HG03460 (cell line): ENCODE measurements at regions not wholly inside any gene's neighbourhood (a gene's known extent, or its start where the extent isn't known, plus 50 kb on each side); places are given as distances from the start of the nearest gene placed in this dataset.

Experiments
- ATAC-seq: cut with Tn5 transposase; IDR thresholded peaks from one replicate; pipeline ENCODE4 v1.9.1; 2021; ENCODE audit not compliant: unreplicated experiment

DNA sequence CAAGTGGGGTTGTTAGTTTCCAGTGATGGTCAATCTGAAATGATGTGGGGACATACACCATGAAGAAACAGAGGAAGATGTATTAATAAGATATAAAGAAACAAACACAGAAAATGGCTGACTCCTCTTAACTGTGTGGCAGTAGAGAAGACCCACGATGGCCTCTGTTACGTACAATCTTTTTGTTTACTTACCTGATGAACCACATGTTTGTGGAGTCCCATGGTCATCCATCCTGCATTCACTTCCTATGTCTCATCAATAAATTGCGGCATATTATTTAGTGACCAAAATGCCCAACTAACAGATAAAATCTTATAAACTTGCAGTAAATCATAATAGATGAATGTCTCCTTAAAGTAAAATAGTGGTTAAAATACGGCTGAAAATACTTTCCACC, 740.1 kb upstream of the LINC00305 start:
- ATAC-seq = no peak

DNA sequence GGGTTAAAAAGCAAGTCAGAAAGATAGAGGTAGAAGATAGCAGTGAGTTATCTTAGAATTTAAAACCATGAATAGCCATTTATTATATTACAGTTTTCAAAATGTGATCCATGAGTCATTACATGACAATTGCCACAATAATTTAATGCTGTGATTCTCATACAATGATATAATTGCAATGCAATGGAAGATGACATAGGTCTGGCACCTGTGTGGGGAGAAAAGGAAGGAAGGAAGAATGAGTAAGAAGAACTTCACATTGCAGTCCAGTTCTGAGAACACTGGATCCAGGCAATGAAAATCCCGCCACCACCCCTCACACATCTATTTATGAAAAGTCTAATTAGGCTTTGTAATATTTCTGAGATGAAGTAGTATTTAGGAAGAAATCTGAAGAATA, 738.1 kb upstream of the LINC00305 start:
- ATAC-seq = no peak

DNA sequence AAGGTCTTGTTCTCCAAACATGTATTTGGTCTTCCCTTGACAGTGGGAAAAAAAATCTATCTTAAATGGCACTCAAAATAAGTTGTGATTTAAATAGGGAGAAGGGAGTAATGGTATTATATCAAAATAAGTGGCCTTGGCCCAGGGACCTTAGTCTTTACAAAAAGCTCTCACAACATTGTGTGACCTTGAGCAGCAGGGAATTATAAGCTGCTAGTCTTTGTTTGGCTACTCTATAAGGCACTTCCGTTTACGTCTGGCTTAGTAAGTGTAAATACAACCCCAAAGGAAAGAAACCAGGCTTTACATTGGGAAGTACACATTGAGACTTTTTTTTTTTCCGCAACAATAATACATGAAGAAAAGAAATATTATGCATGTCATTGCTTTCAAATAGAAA, 734.0 kb upstream of the LINC00305 start:
- ATAC-seq = no peak

- ATAC-seq = no peak
Measured at GRCh38 chr18:64876833-64877232, 727.9 kb upstream of the LINC00305 start.

- ATAC-seq = no peak
Measured at GRCh38 chr18:64872710-64873458, 724.0 kb upstream of the LINC00305 start.

DNA sequence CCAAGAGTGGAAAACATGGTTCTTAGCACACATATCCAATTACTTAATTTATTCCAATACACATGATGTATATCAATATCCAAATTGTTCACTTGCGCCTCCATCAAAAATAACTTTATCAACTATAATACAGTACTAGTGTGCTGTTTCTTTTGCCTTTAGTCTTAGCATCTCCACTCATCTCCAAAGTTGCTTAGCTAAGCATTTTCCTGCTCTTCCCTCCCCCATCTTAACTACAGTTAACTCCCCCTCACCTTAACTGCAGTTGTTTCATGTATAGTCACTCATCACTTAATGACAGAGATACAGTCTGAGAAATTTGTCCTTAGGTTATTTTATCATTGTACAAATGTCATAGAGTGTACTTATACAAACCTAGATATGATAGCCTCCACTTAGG, 705.2 kb upstream of the LINC00305 start:
- no peak for ATAC-seq

GRCh38 chr18:64852281-64852680, 703.4 kb upstream of the LINC00305 start:
- no peak for ATAC-seq

- no peak for ATAC-seq
Measured at GRCh38 chr18:64851726-64852125, 702.8 kb upstream of the LINC00305 start.

DNA sequence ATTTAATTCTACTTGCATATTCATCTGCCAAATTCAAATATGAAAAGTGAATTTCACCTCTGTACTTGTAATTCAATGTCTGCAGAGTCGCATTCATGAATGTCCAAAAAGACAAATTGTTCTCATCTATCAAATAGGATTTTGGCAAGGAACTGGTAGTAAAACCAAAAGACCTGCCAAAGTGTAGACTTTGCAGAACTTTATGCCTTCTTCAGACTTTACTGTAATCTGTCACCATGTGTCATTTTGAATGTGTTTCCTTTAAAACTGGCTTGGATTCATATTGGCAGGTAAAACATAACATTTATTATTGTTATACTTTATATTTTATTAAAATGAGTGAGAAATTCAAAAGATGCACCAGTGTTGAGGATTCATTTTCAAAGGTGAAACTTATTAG, 701.9 kb upstream of the LINC00305 start:
- no peak for ATAC-seq

DNA sequence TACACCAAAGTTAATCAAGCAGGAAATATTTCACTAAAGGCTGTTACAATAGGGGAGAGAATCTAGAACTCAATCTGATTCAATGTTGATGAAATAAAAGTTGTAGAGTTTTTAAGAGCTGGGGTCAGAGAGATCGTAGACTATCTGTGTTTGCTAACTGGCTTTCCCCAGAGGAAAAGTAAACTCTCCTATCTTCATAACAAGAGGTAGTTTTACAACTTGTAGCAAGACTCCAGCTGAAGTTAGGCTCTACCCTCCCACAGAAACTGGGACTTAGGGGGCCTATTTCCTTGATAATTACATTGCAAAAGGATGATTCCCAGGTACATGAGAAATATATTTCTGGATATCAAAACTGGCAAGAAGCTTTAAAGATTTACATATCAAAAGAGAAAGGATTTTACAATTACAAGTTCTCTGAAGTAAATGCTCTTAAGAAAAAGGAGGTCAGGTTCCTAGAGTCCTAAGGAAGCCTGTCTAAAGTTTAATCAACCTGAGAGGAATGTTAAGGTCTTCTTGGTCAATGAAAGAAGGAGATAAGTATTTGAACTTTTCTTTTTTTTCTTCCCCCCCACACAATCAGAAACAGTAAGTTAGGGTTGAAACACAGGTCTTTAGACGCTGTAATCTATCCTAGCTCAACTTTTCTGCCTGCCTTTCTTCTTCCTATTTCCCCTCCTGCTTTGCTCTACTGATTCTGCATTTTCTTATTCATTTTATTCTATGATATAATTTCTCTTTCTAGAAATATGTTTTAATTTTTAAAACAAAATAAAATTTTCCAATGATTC, 692.2 kb upstream of the LINC00305 start:
- no peak for ATAC-seq

GRCh38 chr18:64810354-64810753, 661.5 kb upstream of the LINC00305 start:
- ATAC-seq = no peak

DNA sequence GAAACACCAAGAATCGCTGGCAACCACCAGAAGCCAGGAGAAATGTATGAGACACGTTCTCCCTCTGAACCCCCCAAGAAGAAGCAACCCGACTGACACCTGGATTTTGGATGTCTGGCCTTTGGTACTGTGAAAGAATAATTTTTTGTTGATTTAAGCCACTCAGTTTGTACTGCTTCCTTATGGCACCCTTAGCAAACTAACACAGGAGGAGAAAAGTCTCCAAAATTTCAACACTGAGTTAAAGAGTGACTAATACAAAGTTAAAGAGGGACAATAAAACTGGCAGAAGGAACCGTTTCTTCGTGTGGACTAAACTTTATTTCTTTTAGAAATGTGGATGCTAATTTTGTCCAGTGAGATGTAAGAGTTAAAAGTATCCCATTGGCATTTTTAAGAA, 660.9 kb upstream of the LINC00305 start:
- ATAC-seq = no peak

- no peak for ATAC-seq
Measured at GRCh38 chr18:64807560-64807959, 658.7 kb upstream of the LINC00305 start.

DNA sequence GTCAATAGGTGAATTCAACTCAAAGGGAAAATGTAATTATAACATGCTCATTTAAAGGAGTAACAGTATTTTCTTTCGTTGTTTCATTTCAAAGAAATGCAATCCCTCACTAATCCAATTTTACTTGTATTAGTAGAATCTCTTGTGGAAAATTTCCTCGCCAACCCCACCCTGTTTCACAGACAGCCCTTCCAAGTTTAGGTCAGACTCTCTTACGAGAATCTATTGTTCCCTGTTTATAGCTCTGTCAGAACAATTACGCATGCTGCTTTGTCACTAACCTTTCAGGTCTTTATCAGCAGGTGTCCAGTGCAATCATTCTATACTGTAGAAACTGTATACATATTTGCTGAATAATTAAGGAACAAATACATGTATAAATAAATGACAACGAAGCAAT, 657.8 kb upstream of the LINC00305 start:
- ATAC-seq = no peak

DNA sequence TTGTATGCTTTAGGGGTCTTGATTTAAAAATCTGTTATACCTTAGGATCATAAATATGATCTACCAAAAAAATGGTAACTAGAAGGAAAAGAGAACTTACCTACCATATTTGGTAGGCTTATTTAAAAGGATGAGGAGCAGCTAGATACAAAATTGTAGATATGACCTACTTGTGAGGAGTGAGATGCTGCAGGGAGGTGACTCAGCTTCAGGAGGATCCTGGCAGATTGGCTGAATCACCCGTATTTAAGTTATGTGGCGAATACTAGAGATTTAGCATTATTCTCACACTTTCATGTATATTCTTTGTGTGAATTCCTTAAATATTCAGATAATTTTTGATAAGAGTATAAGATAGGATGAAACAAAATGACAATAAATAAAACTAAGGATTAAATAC, 657.3 kb upstream of the LINC00305 start:
- no peak for ATAC-seq

GRCh38 chr18:64803471-64803870, 654.6 kb upstream of the LINC00305 start:
- no peak for ATAC-seq

DNA sequence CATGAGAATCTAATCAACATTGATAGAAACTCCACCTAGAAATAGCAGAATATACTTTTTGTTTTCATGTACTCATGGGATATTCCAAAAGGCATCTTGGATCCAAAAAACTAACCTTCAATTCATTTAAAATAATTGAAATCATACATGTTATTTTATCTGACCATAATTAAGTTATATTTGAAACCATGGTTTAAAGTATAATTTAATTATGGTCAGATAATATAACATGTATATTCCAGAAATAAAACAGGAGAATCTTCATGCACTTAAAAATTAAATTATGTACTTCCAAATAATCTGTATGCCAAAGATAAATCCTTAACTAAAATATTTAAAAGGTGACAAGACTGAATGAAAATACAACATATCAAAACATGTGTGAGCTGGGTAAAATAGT, 651.3 kb upstream of the LINC00305 start:
- ATAC-seq = no peak

- ATAC-seq = no peak
Measured at GRCh38 chr18:64799376-64799775, 650.5 kb upstream of the LINC00305 start.

GRCh38 chr18:64791236-64791635, 642.3 kb upstream of the LINC00305 start:
- no peak for ATAC-seq

DNA sequence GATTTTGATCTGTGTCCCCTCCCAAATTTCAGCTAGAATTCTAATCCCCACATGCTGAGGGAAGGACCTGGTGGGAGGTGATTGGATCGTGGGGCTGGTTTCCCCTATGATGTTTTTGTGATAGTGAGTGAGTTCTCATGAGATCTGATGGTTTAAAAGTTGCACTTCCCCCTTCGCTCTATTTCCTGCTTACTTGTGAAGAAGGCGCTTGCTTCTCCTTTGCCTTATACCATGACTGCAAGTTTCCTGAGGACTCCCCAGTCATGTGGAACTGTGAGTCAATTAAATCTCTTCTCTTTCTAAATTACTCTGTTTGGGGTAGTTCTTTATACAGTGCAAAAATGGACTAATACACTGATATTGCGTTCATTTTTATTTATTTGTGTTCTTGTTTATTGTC, 636.8 kb upstream of the LINC00305 start:
- ATAC-seq = no peak

DNA sequence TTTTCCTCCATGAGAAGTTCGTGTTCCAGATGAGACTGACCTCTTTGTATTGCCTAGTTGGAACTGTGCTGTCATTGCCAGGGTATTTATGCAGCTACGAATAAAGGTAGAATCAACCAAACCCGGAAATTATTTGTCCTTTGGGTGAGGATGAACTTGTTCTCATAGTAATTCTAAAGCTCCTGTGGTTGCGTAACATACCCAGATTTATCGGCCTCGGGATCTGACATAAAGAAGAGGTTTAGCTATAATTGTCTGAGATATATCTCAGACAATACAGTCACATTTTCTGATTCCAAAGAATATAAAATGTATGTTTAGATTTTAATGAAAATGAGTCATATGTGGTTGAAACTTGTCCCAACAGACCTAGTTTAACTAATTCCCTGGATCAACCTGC, 628.7 kb upstream of the LINC00305 start:
- no peak for ATAC-seq

DNA sequence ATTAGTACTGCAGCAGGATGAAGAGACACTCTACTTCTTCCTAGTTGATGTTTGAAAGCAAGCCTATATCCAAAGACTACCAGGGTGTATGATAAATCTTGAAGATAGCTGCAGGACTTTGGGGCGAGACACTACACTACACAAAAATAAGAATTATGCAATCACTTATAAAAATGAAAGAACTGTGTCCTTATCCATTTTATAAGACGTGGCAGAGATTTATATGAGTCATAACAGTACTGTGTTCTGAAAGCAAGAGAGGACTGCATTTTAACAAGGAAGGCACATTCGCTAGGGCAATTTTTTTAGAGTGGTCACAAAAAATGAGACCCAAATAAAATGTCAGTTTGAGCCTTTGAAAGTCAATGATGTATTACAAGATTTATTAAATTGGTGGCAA, 617.0 kb upstream of the LINC00305 start:
- no peak for ATAC-seq

DNA sequence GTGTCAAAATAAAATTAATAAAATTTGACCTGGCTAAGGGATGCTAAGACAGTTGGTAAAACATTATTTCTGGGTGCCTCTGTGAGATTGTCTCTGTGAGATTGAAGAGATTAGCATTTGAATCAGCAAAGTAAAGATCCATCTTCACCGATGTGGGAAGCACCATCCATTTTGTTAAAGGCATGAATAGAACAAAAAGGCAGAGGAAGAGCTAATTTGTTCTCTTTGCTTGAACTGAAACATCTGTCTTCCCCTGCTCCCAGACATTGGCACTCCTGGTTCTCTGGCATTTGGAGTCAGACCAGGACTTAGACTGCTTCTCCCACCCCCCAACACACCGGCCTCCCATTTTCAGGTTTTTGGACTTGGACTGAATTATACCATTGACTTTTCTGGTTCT, 603.8 kb upstream of the LINC00305 start:
- no peak for ATAC-seq
